ENCODE measurements at regions not wholly inside any gene's neighbourhood (a gene's known extent, or its start where the extent isn't known, plus 50 kb on each side); places are given as distances from the start of the nearest gene placed in this dataset.

GRCh38 chr7:67343572-67343971 lies 346.9 kb downstream of the TYW1 start:
- intact Hi-C loops (cut with DNase I): no loop called here
- no peaks in the 10 kb centered on the region for H3K9me3 ChIP-seq (ENCODE audit: control insufficient read depth in 2 of 3, insufficient read depth in 1 of 3, low read length in 3 of 3)
- H3K27ac ChIP-seq (ENCODE audit: low read depth in 2 of 2, low read length in 2 of 2): no peak overlapping the region
- no peaks in the 10 kb centered on the region for H3K27me3 ChIP-seq (ENCODE audit: control insufficient read depth, insufficient read depth, low read length)
- DNase-seq (peak in 3 of 5 donors; percentile 33 to 50 (median 36)), FAIRE-seq (no peak)
- peaks cover 0 to 19% (median 11%) of the 10 kb centered on the region in 3 donors for H3K36me3 ChIP-seq (ENCODE audit: control insufficient read depth in 2 of 3, insufficient read depth in 3 of 3, low read length in 3 of 3)
- no peak for TF ChIP-seq CTCF (IDR thresholded peaks at IDR 0.05; ENCODE audit: borderline replicate concordance, extremely low read depth, insufficient read depth)
- H3K4me1 ChIP-seq (ENCODE audit: control insufficient read depth in 2 of 3, insufficient read depth in 2 of 3, low read depth in 1 of 3, low read length in 3 of 3): no peaks in the 10 kb centered on the region
- no peak overlapping the region for H3K9ac ChIP-seq (ENCODE audit: low read length in 3 of 3)
- no peak overlapping the region for H3K4me3 ChIP-seq (ENCODE audit: low read length in 3 of 3)

GRCh38 chr7:67344481-67345193 lies 348.0 kb downstream of the TYW1 start:
- FAIRE-seq (no peak), DNase-seq (peak in 1 of 5 donors; percentile 5)
- H3K27me3 ChIP-seq (ENCODE audit: control insufficient read depth, insufficient read depth, low read length): no peaks in the 10 kb centered on the region
- H3K4me3 ChIP-seq (ENCODE audit: low read length in 3 of 3): no peak overlapping the region
- intact Hi-C loops (cut with DNase I): no loop called here
- H3K4me1 ChIP-seq (ENCODE audit: control insufficient read depth in 2 of 3, insufficient read depth in 2 of 3, low read depth in 1 of 3, low read length in 3 of 3): no peaks in the 10 kb centered on the region
- H3K36me3 ChIP-seq (ENCODE audit: control insufficient read depth in 2 of 3, insufficient read depth in 3 of 3, low read length in 3 of 3): peaks cover 0 to 18% (median 10%) of the 10 kb centered on the region in 3 donors
- no peaks in the 10 kb centered on the region for H3K9me3 ChIP-seq (ENCODE audit: control insufficient read depth in 2 of 3, insufficient read depth in 1 of 3, low read length in 3 of 3)
- no peak overlapping the region for H3K9ac ChIP-seq (ENCODE audit: low read length in 3 of 3)
- no peak overlapping the region for H3K27ac ChIP-seq (ENCODE audit: low read depth in 2 of 2, low read length in 2 of 2)
- no peak for TF ChIP-seq CTCF (IDR thresholded peaks at IDR 0.05; ENCODE audit: borderline replicate concordance, extremely low read depth, insufficient read depth)

- H3K36me3 ChIP-seq (ENCODE audit: control insufficient read depth in 2 of 3, insufficient read depth in 3 of 3, low read length in 3 of 3): peaks cover 0 to 13% (median 4%) of the 10 kb centered on the region in 3 donors
- no peak for TF ChIP-seq CTCF (IDR thresholded peaks at IDR 0.05; ENCODE audit: borderline replicate concordance, extremely low read depth, insufficient read depth)
- H3K9ac ChIP-seq (ENCODE audit: low read length in 3 of 3): no peak overlapping the region
- H3K4me1 ChIP-seq (ENCODE audit: control insufficient read depth in 2 of 3, insufficient read depth in 2 of 3, low read depth in 1 of 3, low read length in 3 of 3): no peaks in the 10 kb centered on the region
- FAIRE-seq: no peak
- H3K4me3 ChIP-seq (ENCODE audit: low read length in 3 of 3): no peak overlapping the region
- intact Hi-C loops (cut with DNase I): no loop called here
- no peak for DNase-seq
- H3K27me3 ChIP-seq (ENCODE audit: control insufficient read depth, insufficient read depth, low read length): no peaks in the 10 kb centered on the region
- no peaks in the 10 kb centered on the region for H3K9me3 ChIP-seq (ENCODE audit: control insufficient read depth in 2 of 3, insufficient read depth in 1 of 3, low read length in 3 of 3)
- no peak overlapping the region for H3K27ac ChIP-seq (ENCODE audit: low read depth in 2 of 2, low read length in 2 of 2)
These were observed 349.5 kb downstream of the TYW1 start for GRCh38 chr7:67346126-67346525.

Data from kidney (tissue), 13 donors.